GM08714 (cell line): ENCODE measurements at regions not wholly inside any gene's neighbourhood (a gene's known extent, or its start where the extent isn't known, plus 50 kb on each side); places are given as distances from the start of the nearest gene placed in this dataset.

Experiments
- H3K4me3 ChIP-seq: fragments of 200-500 bp; sonication (Bioruptor generic); 2 replicates; pipeline ENCODE4 v1.5.1; 2014; ENCODE audit warnings: mild to moderate bottlenecking, low read length, inconsistent platforms
- ZNF274 ChIP-seq: IDR thresholded peaks from 2 replicates; pipeline ENCODE4 v1.6.1; 2012; ENCODE audit warnings: mild to moderate bottlenecking, low read depth, low read length

- TF ChIP-seq ZNF274, result no peak
- no peak overlapping the region for H3K4me3 ChIP-seq
Observed at GRCh38 chr11:110032259-110032658, 60.9 kb upstream of the ZC3H12C start.

- TF ChIP-seq ZNF274, result no peak
Observed at GRCh38 chr11:110032957-110033570, 60.1 kb upstream of the ZC3H12C start.

GRCh38 chr11:110034806-110035205, 58.4 kb upstream of the ZC3H12C start:
- no peak overlapping the region for H3K4me3 ChIP-seq
- TF ChIP-seq ZNF274, result no peak

More at GRCh38 chr11:110032957-110033570, 60.1 kb upstream of the ZC3H12C start:
- H3K4me3 ChIP-seq, result no peak overlapping the region

GRCh38 chr11:110035357-110035756, 57.8 kb upstream of the ZC3H12C start:
- H3K4me3 ChIP-seq, result no peak overlapping the region
- TF ChIP-seq ZNF274, result no peak

GRCh38 chr11:110038201-110038600, 55.0 kb upstream of the ZC3H12C start:
- no peak overlapping the region for H3K4me3 ChIP-seq

More at GRCh38 chr11:110038201-110038600, 55.0 kb upstream of the ZC3H12C start:
- TF ChIP-seq ZNF274, result no peak
